HG03565 (cell line): ENCODE measurements at regions not wholly inside any gene's neighbourhood (a gene's known extent, or its start where the extent isn't known, plus 50 kb on each side); places are given as distances from the start of the nearest gene placed in this dataset.
"Not testable (repeated sequence)": the region's sequence is repeated elsewhere in the genome, so short reads cannot be mapped to it uniquely, and the experiment has no call there.

ENCODE experiments used
- ATAC-seq: cut with Tn5 transposase; IDR thresholded peaks from one replicate; pipeline ENCODE4 v1.9.1; 2021; ENCODE audit warnings: mild to moderate bottlenecking, moderate library complexity; ENCODE audit not compliant: unreplicated experiment

- ATAC-seq = no peak
Measured at GRCh38 chr2:194343167-194343566, 1313.9 kb upstream of the SLC39A10 start.

GRCh38 chr2:194332799-194333490 lies 1324.1 kb upstream of the SLC39A10 start:
- ATAC-seq = no peak

GRCh38 chr2:194328456-194328855 lies 1328.6 kb upstream of the SLC39A10 start:
- no peak for ATAC-seq

- no peak for ATAC-seq
Measured at GRCh38 chr2:194327196-194327888, 1329.7 kb upstream of the SLC39A10 start.

DNA sequence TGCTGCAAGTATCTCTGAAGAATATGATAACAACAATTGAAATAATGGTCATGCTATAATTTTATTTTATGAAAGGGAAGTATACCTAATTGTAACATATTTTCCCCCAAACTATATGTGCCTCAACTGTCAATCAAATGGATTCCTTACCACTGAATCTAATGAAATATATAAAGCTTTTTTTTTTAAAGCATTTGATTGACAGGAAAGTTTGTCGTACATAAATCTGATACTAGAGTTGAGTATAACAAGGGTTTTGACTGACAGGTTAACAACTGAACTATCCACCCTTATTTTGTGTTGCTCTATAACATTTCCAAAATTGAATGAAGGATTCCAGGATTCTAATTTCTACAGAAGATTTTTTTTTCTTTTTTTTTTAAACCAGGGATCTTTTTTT lies 1333.3 kb upstream of the SLC39A10 start:
- no peak for ATAC-seq

DNA sequence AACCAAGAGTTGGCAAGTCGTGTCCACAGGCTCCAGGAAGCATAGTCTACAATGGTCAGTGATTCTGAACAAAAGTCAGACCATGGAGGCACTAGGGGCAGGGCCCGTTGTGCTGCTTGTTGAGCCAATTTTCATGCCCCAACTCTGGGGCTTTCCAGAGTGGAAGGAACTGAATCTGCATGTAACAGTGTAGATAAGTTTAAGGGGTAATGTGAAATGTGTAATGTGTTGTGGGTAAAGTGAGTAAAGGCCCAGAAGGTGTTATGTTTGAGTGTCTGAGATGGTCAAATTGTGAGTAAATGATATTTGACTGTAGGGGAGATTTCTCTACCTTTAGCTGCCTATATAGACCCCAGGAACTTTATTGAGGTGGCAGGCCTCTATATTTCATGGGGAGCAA lies 1336.5 kb upstream of the SLC39A10 start:
- no peak for ATAC-seq

GRCh38 chr2:194319222-194319992 lies 1337.6 kb upstream of the SLC39A10 start:
- ATAC-seq = peak; percentile 52

- no peak for ATAC-seq
Measured at GRCh38 chr2:194314042-194314441, 1343.0 kb upstream of the SLC39A10 start.

GRCh38 chr2:194304191-194304590 lies 1352.8 kb upstream of the SLC39A10 start:
- no peak for ATAC-seq

- ATAC-seq = no peak
Measured at GRCh38 chr2:194301946-194302345, 1355.1 kb upstream of the SLC39A10 start.

DNA sequence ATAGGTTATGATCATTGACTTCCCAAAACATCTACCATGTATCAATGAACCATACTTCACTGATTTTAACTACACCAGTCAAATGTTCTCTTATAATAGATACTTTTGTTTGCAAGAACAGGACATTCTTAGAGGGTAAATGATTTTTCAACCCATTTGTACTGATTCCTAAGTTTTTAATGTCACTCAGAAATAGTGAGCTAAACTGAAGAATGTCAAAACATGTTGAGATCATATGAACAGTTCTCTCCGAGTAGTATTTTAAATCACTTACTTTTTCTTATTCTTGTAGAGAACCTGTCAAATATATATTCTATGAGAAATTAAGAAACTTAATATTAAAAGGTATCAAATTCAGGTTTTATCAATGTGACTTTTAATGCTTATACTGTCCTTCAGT lies 1362.9 kb upstream of the SLC39A10 start:
- no peak for ATAC-seq

GRCh38 chr2:194291104-194291503 lies 1365.9 kb upstream of the SLC39A10 start:
- no peak for ATAC-seq

GRCh38 chr2:194289712-194290346 lies 1367.2 kb upstream of the SLC39A10 start:
- ATAC-seq = no peak

GRCh38 chr2:194276667-194277066 lies 1380.4 kb upstream of the SLC39A10 start:
- ATAC-seq = not testable (repeated sequence)

DNA sequence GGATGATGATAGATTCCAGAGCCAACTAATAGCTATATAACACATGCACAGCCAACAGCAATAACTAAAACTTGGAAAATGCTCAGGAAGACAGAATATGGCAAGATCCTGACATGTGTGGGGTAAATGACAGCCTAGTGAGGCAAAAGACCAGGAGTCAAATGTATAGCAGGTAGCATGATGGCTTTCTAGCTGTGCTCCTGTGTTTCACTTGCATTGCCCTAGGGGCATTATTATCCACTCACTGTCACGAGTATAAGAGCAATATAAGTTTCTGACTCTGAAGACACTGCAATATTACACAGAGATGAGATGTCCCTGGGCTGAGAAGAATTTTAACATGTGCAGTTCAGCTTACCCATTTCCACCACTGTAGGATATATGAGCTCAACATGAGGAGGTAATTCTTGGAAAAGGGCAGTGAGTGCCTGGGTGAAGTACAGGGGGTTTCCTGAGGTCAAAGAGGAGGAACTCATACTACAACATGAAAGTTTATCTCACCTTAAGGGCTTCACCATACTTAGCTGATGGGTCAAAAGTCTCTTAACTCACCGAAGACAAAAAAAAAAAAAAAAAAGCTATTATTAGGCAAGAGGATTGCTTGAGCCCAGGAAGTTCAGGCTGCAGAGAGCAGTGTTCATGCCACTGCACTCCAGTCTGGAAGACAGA lies 1385.6 kb upstream of the SLC39A10 start:
- no peak for ATAC-seq

GRCh38 chr2:194270648-194271047 lies 1386.4 kb upstream of the SLC39A10 start:
- no peak for ATAC-seq

GRCh38 chr2:194264586-194264985 lies 1392.4 kb upstream of the SLC39A10 start:
- no peak for ATAC-seq

DNA sequence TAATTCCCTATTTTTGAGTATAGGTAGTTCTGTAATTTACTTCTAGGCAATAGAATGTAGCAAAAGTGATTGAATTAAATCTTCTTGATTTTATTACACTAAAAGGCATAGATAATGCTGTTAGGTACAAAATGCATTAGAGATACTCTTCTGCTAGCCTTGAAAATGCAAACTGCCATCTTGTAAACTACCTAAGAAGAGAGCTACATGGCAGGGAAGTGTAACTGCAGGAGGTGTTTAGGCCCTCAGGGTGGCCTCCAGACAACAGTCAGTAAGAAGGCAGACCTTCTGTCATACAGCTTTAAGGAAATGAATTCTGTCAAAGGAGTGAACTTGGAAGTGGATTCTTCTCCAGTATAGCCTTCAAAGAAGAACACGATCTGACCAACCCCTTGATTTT lies 1396.8 kb upstream of the SLC39A10 start:
- ATAC-seq = no peak

GRCh38 chr2:194257095-194257494 lies 1399.9 kb upstream of the SLC39A10 start:
- ATAC-seq = no peak

GRCh38 chr2:194253528-194254259 lies 1403.3 kb upstream of the SLC39A10 start:
- peak; percentile 73 for ATAC-seq
